ACC112 (cell line): ENCODE measurements at regions not wholly inside any gene's neighbourhood (a gene's known extent, or its start where the extent isn't known, plus 50 kb on each side); places are given as distances from the start of the nearest gene placed in this dataset.

Source experiments
- H2AFZ ChIP-seq: fragments of 200-600 bp; sonication (generic); one replicate; pipeline ENCODE4 v1.6.0; 2017; ENCODE audit warnings: antibody characterized with exemption, low read length; ENCODE audit not compliant: unreplicated experiment
- H3K27ac ChIP-seq: fragments of 200-600 bp; sonication (generic); 2 replicates; pipeline ENCODE4 v1.5.1; 2014; ENCODE audit warnings: low read depth, mild to moderate bottlenecking, antibody characterized with exemption, low read length, moderate library complexity
- H3K27me3 ChIP-seq: fragments of 200-600 bp; sonication (generic); 2 replicates; pipeline ENCODE4 v1.6.1; 2014; ENCODE audit warnings: mild to moderate bottlenecking, antibody characterized with exemption, low read length, moderate library complexity, mixed read lengths; ENCODE audit not compliant: insufficient read depth
- H3K36me3 ChIP-seq: fragments of 200-600 bp; sonication (generic); 2 replicates; pipeline ENCODE4 v1.6.1; 2016; ENCODE audit warnings: mild to moderate bottlenecking, antibody characterized with exemption, low read length, moderate library complexity, mixed read lengths; ENCODE audit not compliant: insufficient read depth
- H3K4me1 ChIP-seq: fragments of 200-600 bp; sonication (generic); one replicate; pipeline ENCODE4 v1.6.1; 2016; ENCODE audit warnings: low read length, mixed read lengths; ENCODE audit not compliant: insufficient read depth, unreplicated experiment, control insufficient read depth
- H3K4me3 ChIP-seq: fragments of 200-600 bp; sonication (generic); 2 replicates; pipeline ENCODE4 v1.5.1; 2014; ENCODE audit warnings: mild to moderate bottlenecking, low read depth, low read length
- H3K79me2 ChIP-seq: fragments of 200-600 bp; sonication (generic); one replicate; pipeline ENCODE4 v1.6.0; 2016; ENCODE audit warnings: low read length; ENCODE audit not compliant: control insufficient read depth, unreplicated experiment, insufficient read depth

GRCh38 chr10:128316121-128316726, 190.0 kb upstream of the MKI67 start:
- Histone ChIP-seq H3K27me3 (no peaks in the 10 kb centered on the region), H3K4me3 (no peak overlapping the region), H3K27ac (no peak overlapping the region), H2AFZ (no peak overlapping the region), H3K36me3 (no peaks in the 10 kb centered on the region), H3K79me2 (no peaks in the 10 kb centered on the region), H3K4me1 (no peaks in the 10 kb centered on the region)

- H3K4me1 ChIP-seq = no peaks in the 10 kb centered on the region
- no peak overlapping the region for H3K4me3 ChIP-seq
- H3K27ac ChIP-seq = no peak overlapping the region
- no peaks in the 10 kb centered on the region for H3K36me3 ChIP-seq
- H3K79me2 ChIP-seq = no peaks in the 10 kb centered on the region
- no peaks in the 10 kb centered on the region for H3K27me3 ChIP-seq
- H2AFZ ChIP-seq = no peak overlapping the region
These were observed 190.7 kb upstream of the MKI67 start for GRCh38 chr10:128316925-128317324.

- Histone ChIP-seq H3K27me3 (no peaks in the 10 kb centered on the region), H3K4me1 (no peaks in the 10 kb centered on the region), H3K27ac (no peak overlapping the region), H3K79me2 (no peaks in the 10 kb centered on the region), H2AFZ (no peak overlapping the region), H3K36me3 (no peaks in the 10 kb centered on the region), H3K4me3 (no peak overlapping the region)
These were observed 192.1 kb upstream of the MKI67 start for GRCh38 chr10:128318366-128318765.

- Histone ChIP-seq H3K36me3 (no peaks in the 10 kb centered on the region), H3K4me1 (no peaks in the 10 kb centered on the region), H3K27me3 (no peaks in the 10 kb centered on the region), H3K27ac (no peak overlapping the region), H3K79me2 (no peaks in the 10 kb centered on the region), H2AFZ (no peak overlapping the region), H3K4me3 (no peak overlapping the region)
These were observed 192.7 kb upstream of the MKI67 start for GRCh38 chr10:128318913-128319312.

- Histone ChIP-seq H2AFZ (no peak overlapping the region), H3K27ac (no peak overlapping the region), H3K4me3 (no peak overlapping the region), H3K36me3 (no peaks in the 10 kb centered on the region), H3K79me2 (no peaks in the 10 kb centered on the region), H3K27me3 (no peaks in the 10 kb centered on the region), H3K4me1 (no peaks in the 10 kb centered on the region)
These were observed 195.9 kb upstream of the MKI67 start for GRCh38 chr10:128322106-128322505.

GRCh38 chr10:128322950-128323349, 196.7 kb upstream of the MKI67 start:
- Histone ChIP-seq H3K27ac (no peak overlapping the region), H3K36me3 (no peaks in the 10 kb centered on the region), H3K4me1 (no peaks in the 10 kb centered on the region), H3K4me3 (no peak overlapping the region), H3K27me3 (no peaks in the 10 kb centered on the region), H3K79me2 (no peaks in the 10 kb centered on the region), H2AFZ (no peak overlapping the region)

GRCh38 chr10:128324058-128324827, 198.0 kb upstream of the MKI67 start:
- H3K36me3 ChIP-seq = no peaks in the 10 kb centered on the region
- H3K27me3 ChIP-seq = no peaks in the 10 kb centered on the region
- H3K4me1 ChIP-seq = no peaks in the 10 kb centered on the region
- H3K4me3 ChIP-seq = no peak overlapping the region
- no peak overlapping the region for H3K27ac ChIP-seq
- H3K79me2 ChIP-seq = no peaks in the 10 kb centered on the region
- no peak overlapping the region for H2AFZ ChIP-seq

GRCh38 chr10:128325788-128326187, 199.6 kb upstream of the MKI67 start:
- Histone ChIP-seq H3K79me2 (no peaks in the 10 kb centered on the region), H3K27me3 (no peaks in the 10 kb centered on the region), H2AFZ (no peak overlapping the region), H3K36me3 (no peaks in the 10 kb centered on the region), H3K4me3 (no peak overlapping the region), H3K27ac (no peak overlapping the region), H3K4me1 (no peaks in the 10 kb centered on the region)

GRCh38 chr10:128326251-128326650, 200.0 kb upstream of the MKI67 start:
- H3K4me3 ChIP-seq = no peak overlapping the region

GRCh38 chr10:128326851-128327250, 200.6 kb upstream of the MKI67 start:
- H3K4me1 ChIP-seq = no peaks in the 10 kb centered on the region
- H3K27me3 ChIP-seq = no peaks in the 10 kb centered on the region

More at GRCh38 chr10:128326251-128326650, 200.0 kb upstream of the MKI67 start:
- H3K36me3 ChIP-seq = no peaks in the 10 kb centered on the region
- no peaks in the 10 kb centered on the region for H3K4me1 ChIP-seq
- H3K27me3 ChIP-seq = no peaks in the 10 kb centered on the region
- H2AFZ ChIP-seq = no peak overlapping the region
- no peaks in the 10 kb centered on the region for H3K79me2 ChIP-seq
- no peak overlapping the region for H3K27ac ChIP-seq

GRCh38 chr10:128336401-128336800, 210.2 kb upstream of the MKI67 start:
- Histone ChIP-seq H3K27ac (no peak overlapping the region), H3K79me2 (no peaks in the 10 kb centered on the region), H3K27me3 (no peaks in the 10 kb centered on the region), H3K4me3 (no peak overlapping the region), H2AFZ (no peak overlapping the region), H3K36me3 (no peaks in the 10 kb centered on the region), H3K4me1 (no peaks in the 10 kb centered on the region)

More at GRCh38 chr10:128326851-128327250, 200.6 kb upstream of the MKI67 start:
- no peaks in the 10 kb centered on the region for H3K36me3 ChIP-seq
- H3K27ac ChIP-seq = no peak overlapping the region
- H2AFZ ChIP-seq = no peak overlapping the region
- no peak overlapping the region for H3K4me3 ChIP-seq
- no peaks in the 10 kb centered on the region for H3K79me2 ChIP-seq
